BE2C (cell line): ENCODE measurements at regions not wholly inside any gene's neighbourhood (a gene's known extent, or its start where the extent isn't known, plus 50 kb on each side); places are given as distances from the start of the nearest gene placed in this dataset.
"Not testable (repeated sequence)": the region's sequence is repeated elsewhere in the genome, so short reads cannot be mapped to it uniquely, and the experiment has no call there.

ENCODE experiments used
- DNase-seq: peaks from one replicate; pipeline ENCODE4 v3.0.0-alpha.2; 2020
- H3K27me3 ChIP-seq: fragments of 250-450 bp; sonication (Bioruptor Pico); 2 replicates; pipeline ENCODE4 v1.5.1; 2020; ENCODE audit warnings: mild to moderate bottlenecking
- H3K36me3 ChIP-seq: fragments of 250-450 bp; sonication (Bioruptor Pico); 2 replicates; pipeline ENCODE4 v1.5.1; 2020; ENCODE audit warnings: mild to moderate bottlenecking
- H3K4me1 ChIP-seq: fragments of 250-450 bp; sonication (Bioruptor Pico); 2 replicates; pipeline ENCODE4 v1.5.1; 2020
- H3K4me3 ChIP-seq: 2 replicates; pipeline ENCODE4 v1.5.1; 2011; ENCODE audit warnings: low read depth, low read length
- H3K9me3 ChIP-seq: fragments of 250-450 bp; sonication (Bioruptor Pico); 2 replicates; pipeline ENCODE4 v1.5.1; 2020
- CTCF ChIP-seq: IDR thresholded peaks from 2 replicates; pipeline ENCODE4 v1.5.1; 2012; ENCODE audit warnings: mild to moderate bottlenecking, low read depth, low read length

DNA sequence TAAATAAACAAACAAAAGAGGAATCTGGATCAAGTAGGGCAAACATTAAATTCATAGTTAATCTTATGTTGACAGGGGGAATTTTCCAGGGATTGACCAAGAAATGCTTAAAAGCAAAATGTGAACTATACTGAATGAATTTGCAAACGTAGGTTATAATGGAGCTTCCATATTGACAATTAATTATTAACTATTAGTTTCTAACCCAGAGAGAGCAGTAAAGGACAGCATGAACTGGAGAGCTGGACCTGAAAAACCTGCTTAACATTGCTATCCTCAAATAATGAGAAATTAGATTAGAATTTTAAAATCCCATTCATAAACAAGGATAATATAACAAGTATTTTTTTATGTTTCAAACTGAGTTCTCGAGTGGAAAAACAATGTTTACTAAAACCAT is 1089.6 kb downstream of the DNAJB9 start:
- Histone ChIP-seq H3K36me3 (no peaks in the 10 kb centered on the region), H3K4me1 (peaks cover 30% of the 10 kb centered on the region)
- no peak for TF ChIP-seq CTCF

DNA sequence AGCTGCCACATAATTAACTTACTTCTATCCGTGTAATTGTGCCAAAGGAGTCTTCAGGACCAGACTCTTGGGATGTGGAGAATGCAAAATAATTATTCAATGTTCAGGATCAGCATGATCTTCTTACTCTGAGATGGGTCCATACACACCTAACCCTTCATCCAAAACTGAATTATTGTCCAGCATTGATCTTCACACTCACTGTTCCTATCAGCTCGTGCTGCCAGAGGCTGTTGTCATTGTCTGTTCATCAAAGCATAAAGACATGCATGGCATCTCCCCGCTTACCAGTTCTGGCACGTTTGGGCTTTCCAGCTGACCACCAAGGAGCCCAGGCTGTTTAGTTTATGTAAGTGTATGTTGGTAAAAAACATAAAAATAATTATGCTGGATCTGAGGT is 1090.7 kb downstream of the DNAJB9 start:
- no peak for TF ChIP-seq CTCF
- Histone ChIP-seq H3K36me3 (no peaks in the 10 kb centered on the region), H3K27me3 (no peaks in the 10 kb centered on the region), H3K9me3 (no peaks in the 10 kb centered on the region), H3K4me1 (peaks cover 30% of the 10 kb centered on the region), H3K4me3 (no peak overlapping the region)
- DNase-seq: peak; percentile 36

More for the DNA sequence above, 1089.6 kb downstream of the DNAJB9 start:
- H3K9me3 ChIP-seq: no peaks in the 10 kb centered on the region
- DNase-seq: no peak
- no peak overlapping the region for H3K4me3 ChIP-seq
- no peaks in the 10 kb centered on the region for H3K27me3 ChIP-seq

GRCh38 chr7:109663806-109664205 is 1094.1 kb downstream of the DNAJB9 start:
- no peak overlapping the region for H3K4me3 ChIP-seq
- H3K9me3 ChIP-seq: no peaks in the 10 kb centered on the region
- H3K36me3 ChIP-seq: no peaks in the 10 kb centered on the region
- peaks cover 21% of the 10 kb centered on the region for H3K4me1 ChIP-seq
- H3K27me3 ChIP-seq: no peaks in the 10 kb centered on the region
- DNase-seq: no peak
- no peak for TF ChIP-seq CTCF

- not testable (repeated sequence) for H3K4me3 ChIP-seq, H3K36me3 ChIP-seq, DNase-seq, H3K9me3 ChIP-seq, H3K27me3 ChIP-seq, H3K4me1 ChIP-seq
Measured at GRCh38 chr7:109687269-109687668, 1117.6 kb downstream of the DNAJB9 start.

DNA sequence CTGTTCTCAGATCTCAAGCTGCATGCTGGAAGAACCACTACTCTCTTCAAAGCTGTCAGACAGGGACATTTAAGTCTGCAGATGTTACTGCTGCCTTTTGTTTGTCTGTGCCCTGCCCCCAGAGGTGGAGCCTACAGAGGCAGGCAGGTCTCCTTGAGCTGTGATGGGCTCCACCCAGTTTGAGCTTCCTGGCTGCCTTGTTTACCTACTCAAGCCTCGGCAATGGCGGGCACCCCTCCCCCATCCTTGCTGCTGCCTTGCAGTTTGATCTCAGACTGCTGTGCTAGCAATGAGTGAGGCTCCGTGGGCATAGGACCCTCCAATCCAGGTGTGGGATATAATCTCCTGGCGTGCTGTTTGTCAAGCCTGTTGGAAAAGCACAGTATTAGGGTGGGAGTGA is 1122.9 kb downstream of the DNAJB9 start:
- peaks cover 28% of the 10 kb centered on the region for H3K4me1 ChIP-seq
- H3K4me3 ChIP-seq, H3K27me3 ChIP-seq, H3K36me3 ChIP-seq, DNase-seq, H3K9me3 ChIP-seq: not testable (repeated sequence)

GRCh38 chr7:109694149-109695071 is 1124.7 kb downstream of the DNAJB9 start:
- DNase-seq: peak; percentile 37
- H3K4me3 ChIP-seq: no peak overlapping the region
- H3K27me3 ChIP-seq: no peaks in the 10 kb centered on the region
- no peak for TF ChIP-seq CTCF
- H3K4me1 ChIP-seq: peaks cover 28% of the 10 kb centered on the region
- H3K36me3 ChIP-seq: peaks cover 3% of the 10 kb centered on the region; the same call in 1 of the 2 replicates
- H3K9me3 ChIP-seq: 0 out of 2 replicates have a peak, but pooled peaks cover 3% of the 10 kb centered on the region

DNA sequence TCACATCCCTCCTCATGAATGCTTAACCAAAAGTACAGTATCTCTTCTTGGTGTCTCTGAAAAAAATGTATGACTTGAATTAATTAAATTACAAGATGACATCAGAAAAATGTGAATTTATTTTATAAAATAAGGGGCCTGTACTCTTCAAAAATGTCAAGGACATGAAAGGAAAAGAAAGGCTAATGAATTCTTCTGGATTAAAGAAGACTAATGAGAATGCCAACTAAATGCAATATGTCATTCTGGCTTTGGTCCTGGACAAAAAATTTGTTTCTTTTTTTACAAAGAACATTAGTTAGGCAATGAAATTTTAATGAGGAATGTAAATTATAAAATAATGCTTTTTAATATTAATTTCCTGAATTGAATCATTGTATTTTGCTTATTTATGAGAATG is 1125.7 kb downstream of the DNAJB9 start:
- no peak for TF ChIP-seq CTCF
- Histone ChIP-seq H3K4me1 (peaks cover 28% of the 10 kb centered on the region), H3K27me3 (no peaks in the 10 kb centered on the region), H3K36me3 (peaks cover 3% of the 10 kb centered on the region; the same call in 1 of the 2 replicates), H3K4me3 (no peak overlapping the region), H3K9me3 (0 out of 2 replicates have a peak, but pooled peaks cover 3% of the 10 kb centered on the region)
- DNase-seq: no peak
